Endothelial cell of umbilical vein (primary cell): ENCODE measurements at regions not wholly inside any gene's neighbourhood (a gene's known extent, or its start where the extent isn't known, plus 50 kb on each side); places are given as distances from the start of the nearest gene placed in this dataset.

Experiments used
- BruUV-seq: library from RNA; stranded (reverse); fragments of 400-500 nt; replicated peaks from 2 replicates; lab custom pipeline; 2021; lab: Mats Ljungman, UMichigan
- CTCF ChIA-PET: fragments of 300-600, 350-600 bp; sonication (Branson Sonifier 250); formaldehyde crosslinking; loops from one replicate; lab custom pipeline; 2021; ENCODE audit warnings: antibody characterized with exemption, inconsistent platforms; lab: Charles Lee
- POLR2A ChIA-PET: fragments of 300-600, 350-600 bp; sonication (Branson Sonifier 250); formaldehyde crosslinking; loops from one replicate; lab custom pipeline; 2021; ENCODE audit warnings: antibody characterized with exemption, inconsistent platforms; lab: Charles Lee
- DNase-seq: peaks from one replicate; pipeline ENCODE4 v3.0.0-alpha.2; 2011; ENCODE audit warnings: low read depth, low spot score
- FAIRE-seq: peaks from 2 replicates; lab custom pipeline; 2011; peaks lifted over from hg19 to GRCh38; lab: Jason Lieb, UNC
- H2AFZ ChIP-seq: 2 replicates; pipeline ENCODE4 v1.6.0; 2012; ENCODE audit warnings: low read depth, low read length, control low read depth, inconsistent platforms
- H3K27ac ChIP-seq: 2 replicates; pipeline ENCODE4 v1.5.1; 2011; ENCODE audit warnings: low read depth, mild to moderate bottlenecking, control low read depth, low read length, moderate library complexity; ENCODE audit not compliant: insufficient read depth
- H3K27me3 ChIP-seq, 2 experiments: 2 replicates each; pipeline versions ENCODE4 v1.6.0 to v1.6.1; 2011; ENCODE audit warnings: low read length in 2 of 2, mixed read lengths in 1 of 2; ENCODE audit not compliant: control insufficient read depth in 2 of 2, insufficient read depth in 2 of 2
- H3K36me3 ChIP-seq, 2 experiments: 2 replicates in 1 of 2; 3 replicates in 1 of 2; pipeline ENCODE4 v1.5.1; 2011; ENCODE audit warnings: low read length in 2 of 2, mild to moderate bottlenecking in 1 of 2, moderate library complexity in 1 of 2; ENCODE audit not compliant: control insufficient read depth in 2 of 2, insufficient read depth in 2 of 2; ENCODE audit errors: extremely low read depth in 1 of 2
- H3K4me1 ChIP-seq: 3 replicates; pipeline ENCODE4 v1.5.1; 2011; ENCODE audit warnings: mild to moderate bottlenecking, low read length; ENCODE audit not compliant: control insufficient read depth, insufficient read depth; ENCODE audit errors: extremely low read depth
- H3K4me2 ChIP-seq: 2 replicates; pipeline ENCODE4 v1.6.1; 2011; ENCODE audit warnings: low read length, control low read depth, mixed read lengths; ENCODE audit not compliant: insufficient read depth
- H3K4me3 ChIP-seq, 3 experiments: fragments of 200-600 bp in 1 of 3; sonication (generic), shearing (Covaris generic) in 1 of 3; replicated peaks in 1 of 3; 2 replicates each; pipeline ENCODE4 v1.5.1; 2011 to 2016; ENCODE audit warnings: control low read depth in 3 of 3, low read length in 3 of 3, mild to moderate bottlenecking in 2 of 3, inconsistent platforms in 1 of 3, low read depth in 1 of 3, moderate library complexity in 1 of 3; ENCODE audit not compliant: insufficient read depth in 1 of 3
- H3K79me2 ChIP-seq: 2 replicates; pipeline ENCODE4 v1.6.0; 2012; ENCODE audit warnings: low read length, inconsistent platforms; ENCODE audit not compliant: control insufficient read depth, insufficient read depth
- H3K9ac ChIP-seq: replicated peaks from 2 replicates; pipeline ENCODE3; 2011; ENCODE audit warnings: low read length, control low read depth; ENCODE audit not compliant: insufficient read depth; ENCODE audit errors: extremely low read depth
- H3K9me1 ChIP-seq: replicated peaks from 3 replicates; pipeline ENCODE4 v1.6.0; 2011; ENCODE audit warnings: mild to moderate bottlenecking, low read length; ENCODE audit not compliant: control insufficient read depth, insufficient read depth; ENCODE audit errors: extremely low read depth
- H3K9me3 ChIP-seq: replicated peaks from 2 replicates; pipeline ENCODE4 v1.5.1; 2012; ENCODE audit warnings: low read length, inconsistent platforms; ENCODE audit not compliant: control insufficient read depth, insufficient read depth
- H4K20me1 ChIP-seq: replicated peaks from 2 replicates; pipeline ENCODE3; 2011; ENCODE audit warnings: mild to moderate bottlenecking, low read length; ENCODE audit not compliant: control insufficient read depth, insufficient read depth; ENCODE audit errors: extremely low read depth
- CTCF ChIP-seq, 2 donors: IDR thresholded peaks; 1 replicate in 1 of 2; 2 replicates in 1 of 2; pipeline ENCODE4 v1.5.1; 2011; ENCODE audit warnings: low read length in 2 of 2, mild to moderate bottlenecking in 2 of 2, moderate library complexity in 2 of 2, control low read depth in 1 of 2, inconsistent platforms in 1 of 2, low read depth in 1 of 2; ENCODE audit not compliant: insufficient read depth in 1 of 2; ENCODE audit errors: extremely low read depth in 1 of 2
- EZH2 ChIP-seq: IDR thresholded peaks from 2 replicates; pipeline ENCODE4 v1.6.1; 2012; ENCODE audit warnings: borderline replicate concordance, low read depth, mild to moderate bottlenecking, moderate library complexity, low read length, inconsistent platforms; ENCODE audit not compliant: severe bottlenecking
- FOS ChIP-seq: IDR thresholded peaks from 2 replicates; pipeline ENCODE4 v1.6.1; 2011; ENCODE audit warnings: mild to moderate bottlenecking, low read length, moderate library complexity, borderline replicate concordance; ENCODE audit not compliant: insufficient read depth
- GATA2 ChIP-seq: IDR thresholded peaks from 2 replicates; pipeline ENCODE4 v1.7.0; 2011; ENCODE audit warnings: low read depth, mild to moderate bottlenecking, moderate library complexity, mixed read lengths, low read length; ENCODE audit not compliant: insufficient read length, insufficient read depth
- JUN ChIP-seq: IDR thresholded peaks from 2 replicates; pipeline ENCODE4 v1.6.1; 2011; ENCODE audit warnings: borderline replicate concordance, low read depth; ENCODE audit not compliant: insufficient read length, insufficient read depth
- MAX ChIP-seq: IDR thresholded peaks from 2 replicates; pipeline ENCODE4 v1.6.1; 2011; ENCODE audit not compliant: insufficient read depth, insufficient read length
- MYC ChIP-seq: IDR thresholded peaks from one replicate; pipeline ENCODE4 v1.6.1; 2011; ENCODE audit warnings: mild to moderate bottlenecking, low read depth, low read length
- POLR2A ChIP-seq: IDR thresholded peaks from 2 replicates; pipeline ENCODE4 v1.6.1; 2012; ENCODE audit warnings: low read depth, mild to moderate bottlenecking, control low read depth, low read length
- POLR2AphosphoS5 ChIP-seq: IDR thresholded peaks from 2 replicates; pipeline ENCODE4 v1.6.1; 2012; ENCODE audit warnings: low read depth, mild to moderate bottlenecking, control low read depth, low read length, moderate library complexity; ENCODE audit not compliant: insufficient read depth
- dilution Hi-C: fragments of 300-500 bp; cut with MboI; formaldehyde crosslinking; loops from one replicate; pipeline ENCODE4 v1.15.0; 2019; ENCODE audit warnings: low sequenced_read_pairs; ENCODE audit not compliant: extremely low pct_ligation_motif_present
- intact Hi-C: fragments of 100-400 bp; cut with micrococcal nuclease; formaldehyde crosslinking; loops from one replicate; pipeline ENCODE4 v1.10.0; 2022

DNA sequence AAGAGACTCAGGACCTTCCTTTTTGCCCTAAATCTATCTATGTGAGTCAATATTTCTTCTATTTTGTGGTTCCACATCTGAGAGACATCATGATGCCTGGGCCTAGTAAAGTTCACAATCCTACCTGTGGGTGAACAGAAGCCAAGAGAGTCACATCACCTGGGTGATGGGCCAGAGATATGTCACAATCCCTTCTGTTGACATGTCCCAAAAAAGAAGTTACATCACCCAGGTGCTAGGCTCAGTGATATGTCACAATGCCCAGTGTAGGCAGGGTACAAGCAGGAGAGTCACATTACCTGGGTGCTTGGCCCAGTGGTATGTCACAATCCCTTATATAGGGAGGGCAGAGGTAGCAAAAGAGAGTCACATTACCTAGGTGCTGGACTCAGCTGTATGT lies 2101.9 kb downstream of the TP53TG3F start:
- H2AFZ ChIP-seq, result no peak overlapping the region
- no TSS peak for BruUV-seq
- intact Hi-C loops, result no loop called here
- TF ChIP-seq CTCF (IDR thresholded peaks at IDR 0.05; ENCODE audit: extremely low read depth in 1 of 2, insufficient read depth in 1 of 2, low read depth in 1 of 2, low read length in 2 of 2) (no peak), FOS (no peak), EZH2 (no peak), POLR2A (no peak), JUN (no peak), MAX (no peak)
- H3K4me1 ChIP-seq, result no peaks in the 10 kb centered on the region
- dilution Hi-C loops, result no loop called here
- ChIA-PET POLR2A (no interaction called here), CTCF (no interaction called here)
- H3K27ac ChIP-seq, result no peak overlapping the region
- H3K27me3 ChIP-seq, result no peaks in the 10 kb centered on the region
- no peaks in the 10 kb centered on the region for H4K20me1 ChIP-seq
- no peak overlapping the region for H3K4me3 ChIP-seq
- no peak overlapping the region for H3K4me2 ChIP-seq
- no peaks in the 10 kb centered on the region for H3K9me1 ChIP-seq
- H3K79me2 ChIP-seq, result no peaks in the 10 kb centered on the region
- no peak overlapping the region for H3K9ac ChIP-seq
- H3K36me3 ChIP-seq, result no peaks in the 10 kb centered on the region
- DNase-seq, result no peak
- H3K9me3 ChIP-seq, result peaks cover 13% of the 10 kb centered on the region
- FAIRE-seq, result no peak

- no peak for DNase-seq
- Histone ChIP-seq H4K20me1 (no peaks in the 10 kb centered on the region), H3K4me2 (no peak overlapping the region), H3K27me3 (no peaks in the 10 kb centered on the region), H3K4me1 (no peaks in the 10 kb centered on the region), H3K9ac (no peak overlapping the region), H3K9me1 (no peaks in the 10 kb centered on the region), H3K79me2 (no peaks in the 10 kb centered on the region), H2AFZ (no peak overlapping the region), H3K36me3 (no peaks in the 10 kb centered on the region), H3K9me3 (peaks cover 11% of the 10 kb centered on the region), H3K27ac (no peak overlapping the region), H3K4me3 (no peak overlapping the region)
- BruUV-seq, result no TSS peak
- intact Hi-C loops (no loop called here), dilution Hi-C loops (no loop called here)
- no peak for FAIRE-seq
- TF ChIP-seq CTCF (IDR thresholded peaks at IDR 0.05; ENCODE audit: extremely low read depth in 1 of 2, insufficient read depth in 1 of 2, low read depth in 1 of 2, low read length in 2 of 2) (no peak), POLR2A (no peak), GATA2 (no peak), POLR2AphosphoS5 (no peak), FOS (no peak), MAX (no peak), EZH2 (no peak), JUN (no peak), MYC (no peak)
- ChIA-PET CTCF (no interaction called here), POLR2A (no interaction called here)
Observed at GRCh38 chr16:35562471-35562870, 2103.1 kb downstream of the TP53TG3F start.
